NCI-H2196 treated with DMSO at 0.1 percent for 48 hours (cell line): ENCODE measurements at regions not wholly inside any gene's neighbourhood (a gene's known extent, or its start where the extent isn't known, plus 50 kb on each side); places are given as distances from the start of the nearest gene placed in this dataset.
"Not testable (repeated sequence)": the region's sequence is repeated elsewhere in the genome, so short reads cannot be mapped to it uniquely, and the experiment has no call there.

Source experiments
- DNase-seq: peaks from one replicate; lab custom pipeline; 2025; ENCODE audit not compliant: unreplicated experiment; lab: John Stamatoyannopoulos, UW

- DNase-seq, result no peak
Observed at GRCh38 chr5:83001796-83002381, 75.3 kb downstream of the TMEM167A start.

- DNase-seq, result no peak
Observed at GRCh38 chr5:83000922-83001321, 76.3 kb downstream of the TMEM167A start.

GRCh38 chr5:83000428-83000827 is 76.8 kb downstream of the TMEM167A start:
- DNase-seq, result no peak

- DNase-seq, result no peak
Observed at GRCh38 chr5:82993416-82993815, 83.8 kb downstream of the TMEM167A start.

GRCh38 chr5:82992646-82993045 is 84.5 kb downstream of the TMEM167A start:
- DNase-seq, result no peak

GRCh38 chr5:82991678-82992323 is 85.4 kb downstream of the TMEM167A start:
- DNase-seq, result no peak

GRCh38 chr5:82991059-82991458 is 86.1 kb downstream of the TMEM167A start:
- no peak for DNase-seq

GRCh38 chr5:82987188-82987587 is 90.0 kb downstream of the TMEM167A start:
- DNase-seq, result no peak

- DNase-seq, result no peak
Observed at GRCh38 chr5:82986404-82986803, 90.8 kb downstream of the TMEM167A start.

- DNase-seq, result no peak
Observed at GRCh38 chr5:82985763-82986162, 91.4 kb downstream of the TMEM167A start.

GRCh38 chr5:82984786-82985735 is 92.1 kb downstream of the TMEM167A start:
- DNase-seq, result no peak

GRCh38 chr5:82982846-82983245 is 94.3 kb downstream of the TMEM167A start:
- no peak for DNase-seq

GRCh38 chr5:82976887-82977286 is 100.3 kb downstream of the TMEM167A start:
- DNase-seq, result not testable (repeated sequence)

- DNase-seq, result no peak
Observed at GRCh38 chr5:82975812-82976211, 101.4 kb downstream of the TMEM167A start.

- DNase-seq, result no peak
Observed at GRCh38 chr5:82975396-82975795, 101.8 kb downstream of the TMEM167A start.

GRCh38 chr5:82974346-82974745 is 102.8 kb downstream of the TMEM167A start:
- DNase-seq, result not testable (repeated sequence)

- DNase-seq, result no peak
Observed at GRCh38 chr5:82971901-82972300, 105.3 kb downstream of the TMEM167A start.

GRCh38 chr5:82971034-82971806 is 106.0 kb downstream of the TMEM167A start:
- DNase-seq, result not testable (repeated sequence)

- not testable (repeated sequence) for DNase-seq
Observed at GRCh38 chr5:82969221-82969976, 107.8 kb downstream of the TMEM167A start.

- no peak for DNase-seq
Observed at GRCh38 chr5:82967072-82967471, 110.1 kb downstream of the TMEM167A start.
